H1 (cell line): ENCODE measurements at regions not wholly inside any gene's neighbourhood (a gene's known extent, or its start where the extent isn't known, plus 50 kb on each side); places are given as distances from the start of the nearest gene placed in this dataset.

Experiments
- CTCF ChIA-PET: fragments of 300-600 bp; sonication (Branson Sonifier 250); formaldehyde crosslinking; loops from one replicate; lab custom pipeline; 2021; ENCODE audit not compliant: partially characterized antibody; lab: Charles Lee
- POLR2A ChIA-PET: fragments of 300-600 bp; sonication (Branson Sonifier 250); formaldehyde crosslinking; loops from one replicate; lab custom pipeline; 2021; ENCODE audit warnings: inconsistent platforms; ENCODE audit not compliant: partially characterized antibody; lab: Charles Lee
- DNase-seq, 2 experiments: peaks; one replicate each; pipeline versions ENCODE4 v3.0.0 to v3.0.0-alpha.2; 2010 to 2022; ENCODE audit warnings: low spot score in 2 of 2, low read depth in 1 of 2, mixed read lengths in 1 of 2
- FAIRE-seq: peaks from 2 replicates; lab custom pipeline; 2011; peaks lifted over from hg19 to GRCh38; lab: Jason Lieb, UNC
- H2AFZ ChIP-seq: 2 replicates; pipeline ENCODE4 v1.8.1; 2012; ENCODE audit warnings: low read length, inconsistent platforms
- H2AK5ac ChIP-seq: 2 replicates; pipeline ENCODE4 v1.6.1; 2013; ENCODE audit warnings: low read depth, low read length
- H2BK120ac ChIP-seq: replicated peaks from 2 replicates; pipeline ENCODE3; 2013; ENCODE audit warnings: low read depth, low read length, inconsistent platforms
- H2BK12ac ChIP-seq: 2 replicates; pipeline ENCODE4 v1.6.1; 2013; ENCODE audit warnings: low read depth, low read length
- H2BK15ac ChIP-seq: 2 replicates; pipeline ENCODE4 v1.6.1; 2013; ENCODE audit warnings: low read length
- H2BK20ac ChIP-seq: 2 replicates; pipeline ENCODE4 v1.6.1; 2013; ENCODE audit warnings: low read length
- H2BK5ac ChIP-seq: 2 replicates; pipeline ENCODE4 v1.6.1; 2013; ENCODE audit warnings: low read depth, low read length
- H3K14ac ChIP-seq: 2 replicates; pipeline ENCODE4 v1.6.1; 2013; ENCODE audit warnings: inconsistent platforms; ENCODE audit not compliant: insufficient read length
- H3K18ac ChIP-seq: 2 replicates; pipeline ENCODE4 v1.6.1; 2013; ENCODE audit warnings: low read length; ENCODE audit errors: extremely low read depth
- H3K23ac ChIP-seq: 2 replicates; pipeline ENCODE4 v1.6.1; 2013; ENCODE audit warnings: inconsistent platforms; ENCODE audit not compliant: insufficient read length
- H3K23me2 ChIP-seq: 2 replicates; pipeline ENCODE4 v1.6.1; 2013; ENCODE audit warnings: low read depth, low read length
- H3K27ac ChIP-seq: 2 replicates; pipeline ENCODE4 v1.6.1; 2011; ENCODE audit warnings: low read depth, low read length, inconsistent platforms
- H3K27me3 ChIP-seq, 4 experiments: replicated peaks in 1 of 4; 1 replicate in 1 of 4; 2 replicates in 3 of 4; pipeline versions ENCODE4 v1.6.1 to v1.8.1; 2011 to 2013; ENCODE audit warnings: low read length in 3 of 4, mild to moderate bottlenecking in 3 of 4, inconsistent platforms in 2 of 4, mixed read lengths in 2 of 4, moderate library complexity in 1 of 4; ENCODE audit not compliant: control insufficient read depth in 3 of 4, insufficient read depth in 3 of 4; ENCODE audit errors: extremely low read depth in 1 of 4
- H3K36me3 ChIP-seq, 4 experiments: 2 replicates each; pipeline versions ENCODE4 v1.6.1 to v1.8.1; 2011 to 2013; ENCODE audit warnings: mild to moderate bottlenecking in 4 of 4, low read length in 3 of 4, moderate library complexity in 2 of 4, control low read depth in 1 of 4, inconsistent platforms in 1 of 4; ENCODE audit not compliant: insufficient read depth in 4 of 4, control insufficient read depth in 2 of 4
- H3K4ac ChIP-seq: replicated peaks from 2 replicates; pipeline ENCODE3; 2013; ENCODE audit warnings: low read length, low read depth, mixed read lengths, inconsistent platforms; ENCODE audit not compliant: insufficient read length
- H3K4me1 ChIP-seq, 4 experiments: replicated peaks in 1 of 4; 1 replicate in 1 of 4; 2 replicates in 3 of 4; pipeline versions ENCODE4 v1.6.1 to v1.8.1; 2011 to 2013; ENCODE audit warnings: low read length in 3 of 4, inconsistent platforms in 2 of 4, mixed read lengths in 1 of 4; ENCODE audit not compliant: insufficient read depth in 4 of 4, control insufficient read depth in 3 of 4
- H3K4me2 ChIP-seq, 2 experiments: 2 replicates each; pipeline versions ENCODE4 v1.6.1 to v1.8.1; 2011 to 2013; ENCODE audit warnings: low read depth in 2 of 2, low read length in 2 of 2, control low read depth in 1 of 2, inconsistent platforms in 1 of 2, mild to moderate bottlenecking in 1 of 2; ENCODE audit not compliant: insufficient read depth in 1 of 2
- H3K4me3 ChIP-seq, 4 experiments: fragments of 200-600, 300-600 bp in 1 of 4; sonication (generic), shearing (Covaris generic), sonication (Bioruptor Twin) in 1 of 4; 2 replicates each; pipeline versions ENCODE4 v1.5.1 to v1.8.1; 2011 to 2016; ENCODE audit warnings: low read length in 4 of 4, low read depth in 3 of 4, control low read depth in 2 of 4, inconsistent platforms in 2 of 4, mild to moderate bottlenecking in 2 of 4, mixed read lengths in 1 of 4, moderate library complexity in 1 of 4; ENCODE audit not compliant: insufficient read depth in 2 of 4; ENCODE audit errors: extremely low read depth in 1 of 4
- H3K56ac ChIP-seq: replicated peaks from 2 replicates; pipeline ENCODE3; 2013; ENCODE audit warnings: low read depth, mild to moderate bottlenecking, mixed read lengths, low read length, inconsistent platforms; ENCODE audit not compliant: insufficient read length
- H3K79me1 ChIP-seq: 2 replicates; pipeline ENCODE4 v1.6.1; 2013; ENCODE audit warnings: low read depth, low read length, control low read depth
- H3K79me2 ChIP-seq, 2 experiments: 2 replicates each; pipeline versions ENCODE4 v1.6.1 to v1.8.1; 2012 to 2013; ENCODE audit warnings: low read length in 2 of 2, mild to moderate bottlenecking in 2 of 2, inconsistent platforms in 1 of 2; ENCODE audit not compliant: insufficient read depth in 2 of 2, control insufficient read depth in 1 of 2
- H3K9ac ChIP-seq, 4 experiments: replicated peaks in 1 of 4; 1 replicate in 1 of 4; 2 replicates in 3 of 4; pipeline versions ENCODE4 v1.6.1 to v1.8.1; 2011 to 2013; ENCODE audit warnings: low read depth in 3 of 4, low read length in 3 of 4, control low read depth in 2 of 4, mild to moderate bottlenecking in 2 of 4, moderate library complexity in 2 of 4, inconsistent platforms in 1 of 4; ENCODE audit errors: extremely low read depth in 1 of 4
- H3K9me3 ChIP-seq, 2 experiments: 2 replicates each; pipeline versions ENCODE4 v1.6.1 to v1.8.1; 2012 to 2013; ENCODE audit warnings: mild to moderate bottlenecking in 2 of 2, moderate library complexity in 2 of 2, control low read depth in 1 of 2, inconsistent platforms in 1 of 2, low read depth in 1 of 2, low read length in 1 of 2, mixed read lengths in 1 of 2; ENCODE audit not compliant: insufficient read depth in 2 of 2
- H4K20me1 ChIP-seq, 2 experiments: replicated peaks in 1 of 2; 2 replicates each; pipeline versions ENCODE3 to v1.8.1; 2011 to 2013; ENCODE audit warnings: inconsistent platforms in 2 of 2, low read length in 2 of 2, mild to moderate bottlenecking in 1 of 2; ENCODE audit not compliant: insufficient read depth in 2 of 2, control insufficient read depth in 1 of 2
- H4K5ac ChIP-seq: 2 replicates; pipeline ENCODE4 v1.6.1; 2013; ENCODE audit warnings: low read length, low read depth, mixed read lengths, inconsistent platforms; ENCODE audit not compliant: insufficient read length
- H4K8ac ChIP-seq: 2 replicates; pipeline ENCODE4 v1.8.0; 2013; ENCODE audit warnings: mild to moderate bottlenecking, moderate library complexity, low read length, inconsistent platforms; ENCODE audit not compliant: insufficient read depth; ENCODE audit errors: extremely low read depth
- H4K91ac ChIP-seq: replicated peaks from 2 replicates; pipeline ENCODE3; 2013; ENCODE audit warnings: low read length, mixed read lengths, inconsistent platforms; ENCODE audit not compliant: insufficient read length
- CBX5 ChIP-seq: fragments of 300-800, 300-1000 bp; sonication (generic); IDR thresholded peaks from 2 replicates; pipeline ENCODE4 v1.7.1; 2016; ENCODE audit warnings: antibody characterized with exemption, low read length, low read depth
- CBX8 ChIP-seq: fragments of 300-800, 300-1000 bp; sonication (generic); IDR thresholded peaks from 2 replicates; pipeline ENCODE4 v1.7.1; 2016; ENCODE audit warnings: low read depth, low read length, borderline replicate concordance
- KDM4A ChIP-seq: IDR thresholded peaks from one replicate; pipeline ENCODE4 v1.7.1; 2012; ENCODE audit warnings: low read depth, mild to moderate bottlenecking, moderate library complexity, low read length, inconsistent platforms; ENCODE audit not compliant: severe bottlenecking
- POLR2A ChIP-seq, 2 experiments: IDR thresholded peaks; 1 replicate in 1 of 2; 2 replicates in 1 of 2; pipeline ENCODE4 v1.6.1; 2011; ENCODE audit warnings: low read depth in 2 of 2, low read length in 2 of 2, mild to moderate bottlenecking in 2 of 2; ENCODE audit errors: control extremely low read depth in 1 of 2
- POLR2AphosphoS5 ChIP-seq: IDR thresholded peaks from 2 replicates; pipeline ENCODE4 v1.6.1; 2011; ENCODE audit warnings: low read depth, low read length
- RAD21 ChIP-seq, 2 experiments: IDR thresholded peaks in 1 of 2; conservative IDR thresholded peaks in 1 of 2; 2 replicates each; pipeline ENCODE4 v1.6.1; 2011; ENCODE audit warnings: low read depth in 2 of 2, low read length in 2 of 2, improper control_type of control experiment in 1 of 2, inconsistent platforms in 1 of 2, mild to moderate bottlenecking in 1 of 2, moderate library complexity in 1 of 2
- RNF2 ChIP-seq: fragments of 200-900, 300-1000 bp; sonication (generic); IDR thresholded peaks from 2 replicates; pipeline ENCODE4 v1.7.1; 2016; ENCODE audit warnings: borderline replicate concordance, low read depth, mild to moderate bottlenecking, antibody characterized with exemption, low read length; ENCODE audit not compliant: poor library complexity, severe bottlenecking; ENCODE audit errors: missing control alignments
- SIN3A ChIP-seq, 2 experiments: IDR thresholded peaks in 1 of 2; conservative IDR thresholded peaks in 1 of 2; 2 replicates each; pipeline ENCODE4 v1.6.1; 2011 to 2012; ENCODE audit warnings: low read length in 2 of 2, improper control_type of control experiment in 1 of 2, low read depth in 1 of 2, mild to moderate bottlenecking in 1 of 2
- SP4 ChIP-seq: IDR thresholded peaks from 2 replicates; pipeline ENCODE4 v1.6.1; 2012; ENCODE audit warnings: low read length, inconsistent platforms
- SRF ChIP-seq: IDR thresholded peaks from 2 replicates; pipeline ENCODE4 v1.6.1; 2011; ENCODE audit warnings: mild to moderate bottlenecking, low read depth, low read length, moderate library complexity
- SUZ12 ChIP-seq: fragments of 200-600 bp; sonication (generic); IDR thresholded peaks from 2 replicates; pipeline ENCODE4 v1.6.1; 2012; ENCODE audit warnings: mild to moderate bottlenecking, inconsistent platforms, low read length, moderate library complexity, mixed read lengths
- TF ChIP-seq, protein P1 (sequence below): IDR thresholded peaks from 2 replicates; pipeline ENCODE4 v1.6.1; 2012; ENCODE audit warnings: low read length, inconsistent platforms
- TF ChIP-seq, protein P2 (sequence below): IDR thresholded peaks from 2 replicates; pipeline ENCODE4 v1.6.1; 2012; ENCODE audit warnings: inconsistent platforms

DNA sequence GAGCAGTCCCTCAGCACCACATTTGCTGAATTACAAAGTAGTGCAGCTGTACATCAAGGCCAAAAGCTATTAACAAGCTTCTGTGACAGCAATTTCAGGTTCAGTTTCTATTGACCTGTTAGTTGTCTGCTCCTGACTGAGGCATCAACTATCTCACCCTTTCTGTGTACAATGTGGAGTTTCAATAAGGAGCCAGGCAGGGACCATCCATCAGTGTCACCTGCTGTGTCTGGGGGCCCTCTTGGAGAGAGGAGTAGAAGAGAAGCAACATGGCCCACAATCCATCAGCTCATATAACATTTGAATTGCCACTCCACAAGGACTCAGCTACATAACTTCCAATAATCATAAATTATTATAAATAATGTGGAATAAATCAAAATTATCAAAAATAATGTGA is 72.3 kb upstream of the CCDC196 start:
- no peak overlapping the region for H2AFZ ChIP-seq
- POLR2A ChIA-PET, result no interaction called here
- no peak overlapping the region for H3K4me3 ChIP-seq
- no peaks in the 10 kb centered on the region for H3K79me1 ChIP-seq
- H3K27ac ChIP-seq, result no peak overlapping the region
- no peak overlapping the region for H2BK20ac ChIP-seq
- no peak overlapping the region for H3K4ac ChIP-seq
- H2AK5ac ChIP-seq, result no peak overlapping the region
- no peak overlapping the region for H2BK15ac ChIP-seq
- H3K14ac ChIP-seq, result no peak overlapping the region
- no peak overlapping the region for H4K91ac ChIP-seq
- DNase-seq (no peak), FAIRE-seq (no peak)
- H3K36me3 ChIP-seq, result no peaks in the 10 kb centered on the region
- no peaks in the 10 kb centered on the region for H3K27me3 ChIP-seq
- H4K8ac ChIP-seq, result no peak overlapping the region
- no peak overlapping the region for H3K23ac ChIP-seq
- H4K20me1 ChIP-seq, result no peaks in the 10 kb centered on the region
- no peak overlapping the region for H3K18ac ChIP-seq
- H2BK12ac ChIP-seq, result no peak overlapping the region
- no peak overlapping the region for H3K4me2 ChIP-seq
- no peaks in the 10 kb centered on the region for H3K79me2 ChIP-seq
- H3K23me2 ChIP-seq, result no peaks in the 10 kb centered on the region
- H2BK120ac ChIP-seq, result no peak overlapping the region
- H3K9ac ChIP-seq, result no peak overlapping the region
- H3K9me3 ChIP-seq, result no peaks in the 10 kb centered on the region
- no peak overlapping the region for H3K56ac ChIP-seq
- no peak overlapping the region for H4K5ac ChIP-seq
- CTCF ChIA-PET, result interaction anchor here (2.8 kb wide), 1 partner anchor 11 kb away, joined by 9 read pairs; no protein-coding TSS in a partner anchor
- H2BK5ac ChIP-seq, result no peak overlapping the region
- H3K4me1 ChIP-seq, result no peaks in the 10 kb centered on the region
- no peak for TF ChIP-seq RAD21 (IDR thresholded peaks at IDR 0.05 in 1 of 2, conservative IDR thresholded peaks at IDR 0.05 in 1 of 2; ENCODE audit: low read depth in 2 of 2, low read length in 2 of 2)
- no peak for TF ChIP-seq CBX8
- no peak for TF ChIP-seq SUZ12
- no peak for TF ChIP-seq CBX5
- no peak for TF ChIP-seq POLR2AphosphoS5
- TF ChIP-seq, protein P1, sequence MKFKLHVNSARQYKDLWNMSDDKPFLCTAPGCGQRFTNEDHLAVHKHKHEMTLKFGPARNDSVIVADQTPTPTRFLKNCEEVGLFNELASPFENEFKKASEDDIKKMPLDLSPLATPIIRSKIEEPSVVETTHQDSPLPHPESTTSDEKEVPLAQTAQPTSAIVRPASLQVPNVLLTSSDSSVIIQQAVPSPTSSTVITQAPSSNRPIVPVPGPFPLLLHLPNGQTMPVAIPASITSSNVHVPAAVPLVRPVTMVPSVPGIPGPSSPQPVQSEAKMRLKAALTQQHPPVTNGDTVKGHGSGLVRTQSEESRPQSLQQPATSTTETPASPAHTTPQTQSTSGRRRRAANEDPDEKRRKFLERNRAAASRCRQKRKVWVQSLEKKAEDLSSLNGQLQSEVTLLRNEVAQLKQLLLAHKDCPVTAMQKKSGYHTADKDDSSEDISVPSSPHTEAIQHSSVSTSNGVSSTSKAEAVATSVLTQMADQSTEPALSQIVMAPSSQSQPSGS, result no peak
- TF ChIP-seq, protein P2, sequence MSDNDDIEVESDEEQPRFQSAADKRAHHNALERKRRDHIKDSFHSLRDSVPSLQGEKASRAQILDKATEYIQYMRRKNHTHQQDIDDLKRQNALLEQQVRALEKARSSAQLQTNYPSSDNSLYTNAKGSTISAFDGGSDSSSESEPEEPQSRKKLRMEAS, result no peak
- no peak for TF ChIP-seq SIN3A (conservative IDR thresholded peaks at IDR 0.05 in 1 of 2, IDR thresholded peaks at IDR 0.05 in 1 of 2; ENCODE audit: low read depth in 1 of 2, low read length in 2 of 2)
- TF ChIP-seq SP4, result no peak
- no peak for TF ChIP-seq RNF2
- no peak for TF ChIP-seq SRF
- TF ChIP-seq KDM4A, result no peak
- TF ChIP-seq POLR2A (IDR thresholded peaks at IDR 0.05; ENCODE audit: control extremely low read depth in 1 of 2, low read depth in 2 of 2, low read length in 2 of 2), result no peak
